ENCODE measurements at regions not wholly inside any gene's neighbourhood (a gene's known extent, or its start where the extent isn't known, plus 50 kb on each side); places are given as distances from the start of the nearest gene placed in this dataset.

GRCh38 chr14:104277416-104278213 is 139.2 kb downstream of the KIF26A start:
- Histone ChIP-seq H3K36me3 (ENCODE audit: low read depth) (no peaks in the 10 kb centered on the region), H3K4me1 (ENCODE audit: low read depth) (peaks cover 20% of the 10 kb centered on the region), H3K4me3 (no peak overlapping the region), H3K9me3 (no peaks in the 10 kb centered on the region)
- intact Hi-C loops (cut with DNase I, micrococcal nuclease), result no loop called here
- ATAC-seq, result no peak
- TF ChIP-seq, protein P1, sequence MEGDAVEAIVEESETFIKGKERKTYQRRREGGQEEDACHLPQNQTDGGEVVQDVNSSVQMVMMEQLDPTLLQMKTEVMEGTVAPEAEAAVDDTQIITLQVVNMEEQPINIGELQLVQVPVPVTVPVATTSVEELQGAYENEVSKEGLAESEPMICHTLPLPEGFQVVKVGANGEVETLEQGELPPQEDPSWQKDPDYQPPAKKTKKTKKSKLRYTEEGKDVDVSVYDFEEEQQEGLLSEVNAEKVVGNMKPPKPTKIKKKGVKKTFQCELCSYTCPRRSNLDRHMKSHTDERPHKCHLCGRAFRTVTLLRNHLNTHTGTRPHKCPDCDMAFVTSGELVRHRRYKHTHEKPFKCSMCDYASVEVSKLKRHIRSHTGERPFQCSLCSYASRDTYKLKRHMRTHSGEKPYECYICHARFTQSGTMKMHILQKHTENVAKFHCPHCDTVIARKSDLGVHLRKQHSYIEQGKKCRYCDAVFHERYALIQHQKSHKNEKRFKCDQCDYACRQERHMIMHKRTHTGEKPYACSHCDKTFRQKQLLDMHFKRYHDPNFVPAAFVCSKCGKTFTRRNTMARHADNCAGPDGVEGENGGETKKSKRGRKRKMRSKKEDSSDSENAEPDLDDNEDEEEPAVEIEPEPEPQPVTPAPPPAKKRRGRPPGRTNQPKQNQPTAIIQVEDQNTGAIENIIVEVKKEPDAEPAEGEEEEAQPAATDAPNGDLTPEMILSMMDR (IDR thresholded peaks at IDR 0.05), result no peak
- DNase-seq, result peak in 2 of 3 donors; percentile 16 to 36

GRCh38 chr14:104278214-104278534 is 139.8 kb downstream of the KIF26A start:
- Histone ChIP-seq H3K36me3 (ENCODE audit: low read depth) (no peaks in the 10 kb centered on the region), H3K9me3 (no peaks in the 10 kb centered on the region), H3K4me3 (no peak overlapping the region), H3K4me1 (ENCODE audit: low read depth) (peaks cover 26% of the 10 kb centered on the region)
- ATAC-seq (no peak), DNase-seq (no peak)
- intact Hi-C loops (cut with DNase I, micrococcal nuclease), result no loop called here
- TF ChIP-seq, protein P1 (IDR thresholded peaks at IDR 0.05), result no peak

DNA sequence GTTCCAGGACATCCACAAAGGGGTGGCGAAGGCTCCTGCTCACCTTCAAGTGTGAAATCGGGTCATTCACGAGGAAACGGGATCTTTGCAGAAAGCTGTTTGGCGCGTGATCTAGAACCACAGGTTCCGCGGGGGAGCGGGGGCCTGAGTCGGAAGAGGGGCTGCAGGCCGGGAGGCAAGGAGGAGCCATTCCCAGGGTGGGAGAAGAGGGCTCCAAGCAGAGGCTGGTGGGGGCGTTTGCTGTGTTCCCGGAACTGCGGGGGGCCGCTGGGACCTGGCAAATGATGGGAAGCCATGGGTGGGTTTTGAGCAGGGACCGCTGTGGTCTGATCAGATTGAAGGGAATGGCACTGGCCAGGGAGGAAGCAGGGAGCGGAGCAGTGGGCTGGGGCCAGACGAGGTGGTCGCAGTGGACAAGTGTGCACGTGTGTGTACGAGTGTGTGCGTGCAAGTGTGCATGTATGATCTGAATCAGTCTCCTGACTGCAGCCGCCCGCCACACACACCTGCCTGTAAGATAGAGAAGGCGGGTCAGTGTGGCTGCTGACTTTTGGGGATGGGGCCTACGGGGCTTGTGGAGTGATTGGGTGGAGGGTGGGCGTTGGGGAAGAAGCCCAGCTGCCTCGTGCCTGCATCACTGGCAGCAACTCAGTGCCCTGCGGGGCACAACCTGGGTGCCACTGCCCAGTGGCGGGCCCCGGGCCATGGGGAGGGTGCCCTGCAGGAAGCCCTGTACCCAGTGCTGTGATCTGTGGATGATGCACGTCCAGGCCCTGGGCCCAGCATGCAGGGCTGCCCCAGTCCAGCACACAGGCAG is 141.9 kb downstream of the KIF26A start:
- no peaks in the 10 kb centered on the region for H3K9me3 ChIP-seq
- no peaks in the 10 kb centered on the region for H3K36me3 ChIP-seq (ENCODE audit: low read depth)
- H3K4me3 ChIP-seq, result no peak overlapping the region
- TF ChIP-seq, protein P1 (IDR thresholded peaks at IDR 0.05), result no peak
- H3K4me1 ChIP-seq (ENCODE audit: low read depth), result peaks cover 40% of the 10 kb centered on the region
- ATAC-seq (no peak), DNase-seq (peak in 2 of 3 donors; percentile 30 to 42)
- intact Hi-C loops (cut with DNase I, micrococcal nuclease), result no loop called here

- Histone ChIP-seq H3K36me3 (ENCODE audit: low read depth) (no peaks in the 10 kb centered on the region), H3K9me3 (no peaks in the 10 kb centered on the region), H3K4me1 (ENCODE audit: low read depth) (peaks cover 34% of the 10 kb centered on the region), H3K4me3 (no peak overlapping the region)
- intact Hi-C loops (cut with DNase I, micrococcal nuclease), result no loop called here
- ATAC-seq (no peak), DNase-seq (peak in 2 of 3 donors; percentile 31 to 41)
- TF ChIP-seq, protein P1 (IDR thresholded peaks at IDR 0.05), result no peak
Observed at GRCh38 chr14:104280902-104281767, 142.7 kb downstream of the KIF26A start.

DNA sequence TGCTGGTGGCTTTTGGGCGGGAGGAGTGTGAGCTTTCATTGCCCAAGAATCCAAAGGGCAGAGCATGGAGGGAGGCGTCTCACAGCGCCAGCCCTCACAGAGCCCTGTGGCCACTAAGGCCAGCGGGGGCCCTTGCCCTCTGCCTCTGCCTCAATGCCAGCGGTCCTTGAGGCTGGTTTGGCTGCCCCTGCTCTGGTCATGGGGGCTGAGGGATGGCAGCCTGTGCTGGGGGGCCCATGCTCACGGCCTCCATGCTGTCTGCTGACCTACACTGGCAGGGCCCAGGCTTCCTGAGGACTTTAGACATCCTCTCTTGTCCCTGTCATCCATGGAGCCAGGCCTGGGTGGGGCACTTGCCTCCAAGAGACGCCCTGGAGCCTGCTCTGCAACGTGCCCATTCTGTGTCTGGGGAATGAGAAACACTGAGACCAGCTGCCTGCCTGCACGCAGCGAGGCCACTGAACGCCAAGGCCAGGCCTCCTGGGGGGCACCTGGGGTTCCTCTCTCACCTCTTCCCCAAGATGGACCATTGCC is 143.4 kb downstream of the KIF26A start:
- intact Hi-C loops (cut with DNase I, micrococcal nuclease), result no loop called here
- Histone ChIP-seq H3K36me3 (ENCODE audit: low read depth) (no peaks in the 10 kb centered on the region), H3K9me3 (no peaks in the 10 kb centered on the region), H3K4me3 (no peak overlapping the region), H3K4me1 (ENCODE audit: low read depth) (peaks cover 32% of the 10 kb centered on the region)
- peak; percentile 61 to 71 (median 70) for DNase-seq
- ATAC-seq, result peak; percentile 44
- TF ChIP-seq, protein P1 (IDR thresholded peaks at IDR 0.05), result no peak

All from mucosa of descending colon (tissue), 3 donors.